ENCODE measurements at regions not wholly inside any gene's neighbourhood (a gene's known extent, or its start where the extent isn't known, plus 50 kb on each side); places are given as distances from the start of the nearest gene placed in this dataset.

GRCh38 chr5:66407765-66408164, 188.4 kb upstream of the MAST4 start:
- Histone ChIP-seq H3K27ac (no peak overlapping the region), H3K27me3 (no peaks in the 10 kb centered on the region), H3K9me3 (no peaks in the 10 kb centered on the region), H3K36me3 (no peaks in the 10 kb centered on the region), H3K4me1 (no peaks in the 10 kb centered on the region), H3K4me3 (no peak overlapping the region)
- no peak for DNase-seq
- TF ChIP-seq CTCF (IDR thresholded peaks at IDR 0.05) = no peak
- no peak for TF ChIP-seq POLR2A (IDR thresholded peaks at IDR 0.05)
- intact Hi-C loops (cut with DNase I; ENCODE audit: low total_unique reads) = no loop called here

DNA sequence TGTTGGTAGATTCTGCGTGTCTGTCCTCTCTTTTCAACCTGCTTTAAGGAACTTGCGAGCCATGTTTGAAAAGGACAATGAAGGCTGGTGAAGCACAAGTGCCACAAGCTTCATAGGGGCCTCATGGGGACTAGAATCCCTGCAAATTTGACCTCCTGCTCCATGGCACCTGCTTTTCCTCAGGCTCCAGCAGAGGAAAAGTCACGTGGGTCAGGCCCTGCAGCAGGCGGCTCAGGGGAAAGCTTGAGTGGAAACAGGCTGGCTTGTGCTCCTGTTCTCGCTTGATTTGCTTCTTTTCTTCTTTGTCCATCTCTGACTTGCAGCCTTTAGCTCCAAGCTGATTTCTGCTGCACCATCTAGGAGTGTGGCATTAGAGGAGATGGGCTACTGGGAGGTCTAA, 187.6 kb upstream of the MAST4 start:
- intact Hi-C loops (cut with DNase I; ENCODE audit: low total_unique reads) = no loop called here
- Histone ChIP-seq H3K27ac (no peak overlapping the region), H3K9me3 (no peaks in the 10 kb centered on the region), H3K27me3 (no peaks in the 10 kb centered on the region), H3K36me3 (no peaks in the 10 kb centered on the region), H3K4me1 (no peaks in the 10 kb centered on the region), H3K4me3 (no peak overlapping the region)
- TF ChIP-seq CTCF (IDR thresholded peaks at IDR 0.05) (no peak), POLR2A (IDR thresholded peaks at IDR 0.05) (no peak)
- DNase-seq = no peak

DNA sequence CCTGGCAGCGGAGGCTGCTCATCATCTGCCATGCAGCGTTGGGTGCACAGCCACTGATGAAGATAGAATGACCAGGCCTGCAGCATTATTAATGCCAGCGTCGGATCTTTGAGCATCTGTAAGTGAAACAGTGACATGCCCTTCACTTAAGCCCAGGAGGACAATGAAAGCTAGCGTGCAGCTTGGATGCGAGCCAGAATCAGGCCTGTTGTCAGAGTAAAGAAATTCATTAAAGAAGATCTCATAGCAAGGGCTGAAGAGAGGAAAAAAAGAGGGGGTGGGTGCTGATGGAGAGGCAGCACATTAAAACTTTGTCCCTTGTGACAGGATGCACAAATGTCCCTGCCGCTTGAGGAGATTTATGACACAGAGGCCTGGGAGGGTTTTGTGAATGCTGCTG, 186.1 kb upstream of the MAST4 start:
- Histone ChIP-seq H3K4me3 (no peak overlapping the region), H3K9me3 (no peaks in the 10 kb centered on the region), H3K27ac (no peak overlapping the region), H3K4me1 (no peaks in the 10 kb centered on the region), H3K36me3 (no peaks in the 10 kb centered on the region), H3K27me3 (no peaks in the 10 kb centered on the region)
- DNase-seq = no peak
- intact Hi-C loops (cut with DNase I; ENCODE audit: low total_unique reads) = no loop called here
- no peak for TF ChIP-seq POLR2A (IDR thresholded peaks at IDR 0.05)
- TF ChIP-seq CTCF (IDR thresholded peaks at IDR 0.05) = no peak

DNA sequence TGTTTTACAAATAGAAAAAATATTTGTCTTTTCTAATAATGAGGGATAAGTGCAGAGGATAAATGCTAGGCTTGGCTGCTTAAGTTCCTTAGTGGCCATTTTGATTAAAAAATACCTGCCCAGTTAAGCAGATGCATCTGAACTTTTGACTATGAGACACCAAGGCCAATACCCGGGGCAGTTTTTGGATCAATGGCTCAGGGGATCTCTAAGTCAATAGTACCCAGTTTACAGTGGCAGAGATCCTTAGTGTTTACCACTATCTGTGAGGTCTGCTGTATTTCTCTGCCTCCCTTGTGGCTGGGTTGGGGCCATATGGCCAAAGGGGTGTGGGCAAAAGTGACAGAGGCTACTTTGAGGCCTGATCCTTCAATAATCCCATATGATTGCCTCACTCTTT, 184.5 kb upstream of the MAST4 start:
- TF ChIP-seq POLR2A (IDR thresholded peaks at IDR 0.05) (no peak), CTCF (IDR thresholded peaks at IDR 0.05) (no peak)
- H3K27me3 ChIP-seq = no peaks in the 10 kb centered on the region
- intact Hi-C loops (cut with DNase I; ENCODE audit: low total_unique reads) = no loop called here
- H3K4me1 ChIP-seq = no peaks in the 10 kb centered on the region
- no peaks in the 10 kb centered on the region for H3K36me3 ChIP-seq
- H3K27ac ChIP-seq = no peak overlapping the region
- no peak for DNase-seq
- H3K4me3 ChIP-seq = no peak overlapping the region
- H3K9me3 ChIP-seq = no peaks in the 10 kb centered on the region

DNA sequence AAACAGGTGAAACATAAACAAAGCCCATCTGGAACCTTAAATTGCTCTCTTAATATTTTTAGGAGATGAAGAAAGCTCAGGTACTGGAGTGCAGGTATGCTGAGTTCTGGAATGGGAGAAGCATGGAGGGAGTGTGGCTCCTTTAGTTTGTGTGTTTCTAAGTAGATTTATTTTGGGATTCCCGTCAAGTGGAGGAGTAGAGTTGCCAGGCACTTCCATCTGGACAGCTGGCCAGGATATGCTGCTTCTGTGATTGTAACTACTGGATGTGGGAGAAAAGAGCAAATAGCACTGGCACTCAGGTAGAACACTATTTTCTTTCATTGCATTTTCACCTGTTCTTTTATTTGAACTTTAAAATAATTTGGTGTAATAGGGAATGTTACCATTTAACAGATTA, 182.3 kb upstream of the MAST4 start:
- H3K4me3 ChIP-seq = no peak overlapping the region
- no peaks in the 10 kb centered on the region for H3K36me3 ChIP-seq
- no peak for TF ChIP-seq POLR2A (IDR thresholded peaks at IDR 0.05)
- TF ChIP-seq CTCF (IDR thresholded peaks at IDR 0.05) = no peak
- no peak overlapping the region for H3K27ac ChIP-seq
- no peak for DNase-seq
- H3K9me3 ChIP-seq = no peaks in the 10 kb centered on the region
- intact Hi-C loops (cut with DNase I; ENCODE audit: low total_unique reads) = no loop called here
- H3K27me3 ChIP-seq = no peaks in the 10 kb centered on the region
- H3K4me1 ChIP-seq = no peaks in the 10 kb centered on the region

Measured in uterus (tissue), 3 donors.